ENCODE measurements at regions not wholly inside any gene's neighbourhood (a gene's known extent, or its start where the extent isn't known, plus 50 kb on each side); places are given as distances from the start of the nearest gene placed in this dataset.

DNA sequence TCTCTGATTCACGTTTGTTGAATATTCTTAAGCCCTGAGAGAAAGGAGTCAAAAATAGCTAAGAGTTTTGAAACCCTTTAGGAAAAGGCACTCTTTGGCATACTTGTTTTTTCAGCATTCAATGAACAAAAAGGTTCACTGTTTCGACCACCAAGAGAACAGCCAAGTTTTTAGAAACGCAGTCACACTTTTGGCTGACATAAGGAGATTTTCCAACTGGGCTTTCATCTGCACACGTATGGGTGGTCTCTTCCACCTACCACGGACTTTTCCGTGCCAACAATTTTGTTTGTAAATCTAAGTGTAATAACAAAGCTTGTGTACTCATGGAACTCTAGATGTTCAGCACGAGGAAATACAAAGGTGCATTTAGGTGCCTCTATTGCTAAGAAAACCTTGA is 270.3 kb downstream of the WDR11 start:
- no peak for DNase-seq (ENCODE audit: low read depth)
- H3K4me3 ChIP-seq (ENCODE audit: control insufficient read depth, low read depth, low read length): no peak overlapping the region
- TF ChIP-seq, protein P1, sequence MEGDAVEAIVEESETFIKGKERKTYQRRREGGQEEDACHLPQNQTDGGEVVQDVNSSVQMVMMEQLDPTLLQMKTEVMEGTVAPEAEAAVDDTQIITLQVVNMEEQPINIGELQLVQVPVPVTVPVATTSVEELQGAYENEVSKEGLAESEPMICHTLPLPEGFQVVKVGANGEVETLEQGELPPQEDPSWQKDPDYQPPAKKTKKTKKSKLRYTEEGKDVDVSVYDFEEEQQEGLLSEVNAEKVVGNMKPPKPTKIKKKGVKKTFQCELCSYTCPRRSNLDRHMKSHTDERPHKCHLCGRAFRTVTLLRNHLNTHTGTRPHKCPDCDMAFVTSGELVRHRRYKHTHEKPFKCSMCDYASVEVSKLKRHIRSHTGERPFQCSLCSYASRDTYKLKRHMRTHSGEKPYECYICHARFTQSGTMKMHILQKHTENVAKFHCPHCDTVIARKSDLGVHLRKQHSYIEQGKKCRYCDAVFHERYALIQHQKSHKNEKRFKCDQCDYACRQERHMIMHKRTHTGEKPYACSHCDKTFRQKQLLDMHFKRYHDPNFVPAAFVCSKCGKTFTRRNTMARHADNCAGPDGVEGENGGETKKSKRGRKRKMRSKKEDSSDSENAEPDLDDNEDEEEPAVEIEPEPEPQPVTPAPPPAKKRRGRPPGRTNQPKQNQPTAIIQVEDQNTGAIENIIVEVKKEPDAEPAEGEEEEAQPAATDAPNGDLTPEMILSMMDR (conservative IDR thresholded peaks at IDR 0.05; ENCODE audit: control insufficient read depth, insufficient read depth, low read depth, low read length): no peak

DNA sequence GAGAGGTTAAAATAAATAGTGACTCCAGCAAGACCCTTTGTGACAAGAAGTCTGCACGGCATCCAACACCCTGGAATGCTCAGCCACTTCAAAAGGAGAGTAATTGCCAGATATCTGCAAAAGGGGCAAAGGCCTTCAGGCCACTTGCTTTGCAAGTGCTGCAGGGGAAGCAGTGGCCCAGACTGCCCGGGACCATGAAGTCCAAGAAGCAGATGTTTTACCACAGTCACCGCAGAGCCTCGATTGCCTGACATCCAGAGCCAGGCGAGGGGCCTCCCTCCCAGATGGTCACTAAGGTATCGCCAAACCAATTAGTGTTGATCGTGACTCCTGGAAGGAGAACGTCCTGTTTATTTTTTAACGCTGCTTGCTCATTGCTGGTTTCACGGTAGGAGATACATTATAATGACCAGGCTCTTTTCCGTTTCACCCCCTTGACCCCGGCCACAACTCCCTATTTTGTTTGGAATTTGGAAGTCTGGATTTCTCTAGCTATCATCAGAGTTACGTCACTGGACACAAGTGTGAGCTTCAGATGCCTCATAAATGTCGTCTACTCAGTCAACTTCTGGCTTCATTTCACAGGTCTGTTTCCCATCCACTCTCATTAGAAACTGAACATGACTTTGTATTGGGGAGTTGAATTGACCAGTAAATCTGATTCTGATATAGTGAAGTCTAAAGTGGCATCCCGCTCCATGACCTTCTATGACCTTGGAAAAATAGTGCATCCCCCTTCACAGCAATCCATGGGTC is 276.2 kb downstream of the WDR11 start:
- no peak overlapping the region for H3K4me3 ChIP-seq (ENCODE audit: control insufficient read depth, low read depth, low read length)
- DNase-seq (ENCODE audit: low read depth): no peak
- TF ChIP-seq, protein P1 (conservative IDR thresholded peaks at IDR 0.05; ENCODE audit: control insufficient read depth, insufficient read depth, low read depth, low read length): no peak

GRCh38 chr10:121128164-121128563 is 277.0 kb downstream of the WDR11 start:
- no peak for DNase-seq (ENCODE audit: low read depth)
- TF ChIP-seq, protein P1 (conservative IDR thresholded peaks at IDR 0.05; ENCODE audit: control insufficient read depth, insufficient read depth, low read depth, low read length): no peak
- H3K4me3 ChIP-seq (ENCODE audit: control insufficient read depth, low read depth, low read length): no peak overlapping the region

DNA sequence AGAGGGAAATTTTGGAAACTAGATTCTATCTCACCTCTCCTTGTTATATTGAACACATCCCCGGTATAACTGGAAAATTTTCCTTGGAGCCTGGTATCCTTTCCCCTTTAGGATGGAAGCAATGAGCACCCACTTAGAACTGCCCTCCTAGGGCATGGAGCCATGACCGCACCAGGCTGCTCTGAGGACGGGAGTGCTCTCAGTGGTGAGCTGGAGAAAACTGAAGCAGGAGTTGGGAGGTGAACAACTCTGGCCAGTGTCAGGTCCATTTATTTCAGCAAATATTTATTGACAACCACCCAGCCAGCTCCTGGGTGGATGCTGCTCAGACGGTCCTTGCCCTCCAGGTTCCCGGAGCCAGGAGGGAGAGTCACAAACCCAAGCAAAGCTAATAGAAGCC is 278.1 kb downstream of the WDR11 start:
- TF ChIP-seq, protein P1 (conservative IDR thresholded peaks at IDR 0.05; ENCODE audit: control insufficient read depth, insufficient read depth, low read depth, low read length): no peak
- DNase-seq (ENCODE audit: low read depth): no peak
- no peak overlapping the region for H3K4me3 ChIP-seq (ENCODE audit: control insufficient read depth, low read depth, low read length)

DNA sequence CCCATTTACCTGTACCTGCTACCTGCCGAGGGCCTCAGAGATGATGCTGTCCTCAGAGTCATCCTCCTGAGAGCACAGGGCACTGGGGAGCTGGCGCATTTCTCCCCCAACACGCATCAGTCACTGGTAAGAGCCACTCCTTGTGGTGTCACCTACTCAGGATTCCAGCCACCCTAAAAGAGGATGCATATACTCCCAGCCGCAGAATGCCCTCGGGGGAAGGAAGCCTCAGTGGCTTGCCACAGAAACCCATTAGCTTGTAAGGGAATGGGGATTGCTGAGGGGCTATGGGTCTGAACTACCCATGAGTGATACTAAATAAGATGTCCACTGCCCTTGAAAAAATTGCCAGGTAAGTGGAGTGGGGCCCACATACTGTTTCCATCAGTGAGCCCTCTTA is 279.2 kb downstream of the WDR11 start:
- DNase-seq (ENCODE audit: low read depth): no peak
- H3K4me3 ChIP-seq (ENCODE audit: control insufficient read depth, low read depth, low read length): no peak overlapping the region

DNA sequence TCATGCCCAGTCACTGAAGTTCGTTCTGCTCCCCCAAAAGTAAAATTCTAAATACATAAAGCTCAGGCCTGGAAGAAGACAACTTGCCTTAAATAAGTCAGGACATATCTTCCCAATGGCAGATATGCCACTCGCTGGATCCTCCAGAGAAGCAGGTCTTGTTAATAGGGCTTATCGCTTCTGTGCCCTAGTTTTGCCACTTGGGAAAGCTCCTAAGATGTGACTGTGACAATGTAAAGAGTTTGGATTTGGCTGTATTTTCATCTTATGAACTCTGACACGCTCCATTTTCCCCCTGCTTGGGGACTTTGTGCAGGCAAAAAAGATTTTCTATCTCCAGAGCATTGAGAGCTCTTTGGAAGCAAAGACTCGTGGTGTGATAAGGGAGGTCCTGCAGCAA is 279.9 kb downstream of the WDR11 start:
- no peak overlapping the region for H3K4me3 ChIP-seq (ENCODE audit: control insufficient read depth, low read depth, low read length)
- TF ChIP-seq, protein P1 (conservative IDR thresholded peaks at IDR 0.05; ENCODE audit: control insufficient read depth, insufficient read depth, low read depth, low read length): no peak
- no peak for DNase-seq (ENCODE audit: low read depth)

More for the DNA sequence above, 279.2 kb downstream of the WDR11 start:
- TF ChIP-seq, protein P1 (conservative IDR thresholded peaks at IDR 0.05; ENCODE audit: control insufficient read depth, insufficient read depth, low read depth, low read length): no peak
